Fibroblast of skin of scalp (primary cell): ENCODE measurements at regions not wholly inside any gene's neighbourhood (a gene's known extent, or its start where the extent isn't known, plus 50 kb on each side); places are given as distances from the start of the nearest gene placed in this dataset.

Experiments
- DNase-seq: peaks from one replicate; pipeline ENCODE4 v3.0.0-alpha.2; 2013

- DNase-seq, result no peak
These were observed 211.9 kb downstream of the ACTL7B start for GRCh38 chr9:108643731-108644510.

- DNase-seq, result no peak
These were observed 212.9 kb downstream of the ACTL7B start for GRCh38 chr9:108642871-108643270.

- peak; percentile 65 for DNase-seq
These were observed 215.6 kb downstream of the ACTL7B start for GRCh38 chr9:108640230-108640629.

DNA sequence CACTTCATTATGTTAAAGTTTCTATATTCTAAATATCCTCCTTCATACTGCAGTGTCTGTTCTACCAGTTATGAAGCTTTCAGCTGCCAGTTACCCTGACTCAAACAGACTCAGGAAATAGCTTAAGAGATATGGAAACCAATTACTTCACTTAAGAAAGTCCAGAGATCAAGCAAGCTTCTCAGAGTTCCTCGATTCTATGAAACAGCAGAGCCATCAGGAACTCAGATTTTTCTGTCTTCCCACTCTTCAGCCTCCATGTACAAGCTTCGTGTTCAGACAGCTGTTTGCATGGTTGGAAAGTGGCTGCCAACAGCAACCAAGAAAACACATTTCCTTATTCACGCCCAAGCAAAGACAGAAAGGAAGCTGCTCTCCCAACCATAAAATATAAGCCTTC, 216.1 kb downstream of the ACTL7B start:
- no peak for DNase-seq

DNA sequence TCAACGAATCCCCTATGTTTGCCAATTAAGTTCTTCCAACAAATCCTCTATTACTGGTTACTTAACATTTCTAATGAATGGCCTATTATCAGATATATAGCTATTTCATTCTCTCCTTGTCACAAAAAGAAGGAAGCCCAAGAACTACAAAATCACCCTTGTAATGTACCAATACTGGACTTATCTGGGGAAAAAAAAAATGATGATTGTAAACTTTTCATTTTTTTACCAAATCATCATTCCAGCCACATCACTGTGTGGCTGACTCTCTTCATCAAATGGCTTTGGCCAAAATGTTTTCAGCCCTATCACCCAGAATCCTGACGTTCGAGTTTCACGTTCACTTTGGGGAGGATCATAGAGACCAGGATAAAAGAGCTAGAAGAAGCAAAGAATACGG, 216.7 kb downstream of the ACTL7B start:
- DNase-seq, result no peak

- DNase-seq, result no peak
These were observed 218.4 kb downstream of the ACTL7B start for GRCh38 chr9:108637340-108637739.

DNA sequence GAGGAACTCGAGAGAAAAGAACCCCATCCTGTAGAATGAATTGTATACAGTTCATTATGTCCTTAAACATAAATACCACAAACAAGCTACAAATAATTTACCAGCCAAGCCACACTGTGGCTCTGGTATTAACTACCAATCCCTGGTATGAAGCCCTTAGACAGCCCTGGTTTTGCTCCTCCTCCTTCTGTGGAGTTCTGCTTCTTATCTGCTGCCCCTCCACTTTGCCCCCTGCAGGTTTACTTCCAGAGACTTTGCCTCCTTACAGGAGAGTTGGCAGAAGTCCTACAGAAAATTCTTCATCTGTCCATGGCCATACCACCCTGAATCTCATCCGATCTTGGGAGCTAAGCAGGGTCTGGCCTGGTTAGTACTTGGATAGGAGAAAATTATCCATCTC, 219.8 kb downstream of the ACTL7B start:
- peak; percentile 53 for DNase-seq

GRCh38 chr9:108634672-108635462, 220.9 kb downstream of the ACTL7B start:
- DNase-seq, result peak; percentile 98

DNA sequence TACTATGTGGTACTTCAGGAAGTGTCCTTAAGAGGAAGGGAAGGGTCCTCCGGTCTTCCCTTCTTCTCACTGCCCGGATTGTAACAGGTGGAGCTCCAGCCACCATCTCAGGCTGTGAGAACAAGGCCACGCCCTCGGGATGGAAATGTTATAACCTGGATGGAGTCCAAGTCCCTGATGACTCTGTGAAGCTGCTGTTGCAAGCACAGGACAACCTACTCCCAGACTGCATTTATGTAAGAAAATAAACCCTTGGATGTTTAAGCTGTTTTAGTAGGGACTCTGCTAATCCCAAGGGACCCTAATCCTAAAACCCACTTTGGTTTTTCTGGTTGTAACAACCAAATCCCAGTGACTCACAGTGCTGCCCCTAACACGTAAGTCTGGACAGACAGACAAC, 221.6 kb downstream of the ACTL7B start:
- DNase-seq, result peak; percentile 93

DNA sequence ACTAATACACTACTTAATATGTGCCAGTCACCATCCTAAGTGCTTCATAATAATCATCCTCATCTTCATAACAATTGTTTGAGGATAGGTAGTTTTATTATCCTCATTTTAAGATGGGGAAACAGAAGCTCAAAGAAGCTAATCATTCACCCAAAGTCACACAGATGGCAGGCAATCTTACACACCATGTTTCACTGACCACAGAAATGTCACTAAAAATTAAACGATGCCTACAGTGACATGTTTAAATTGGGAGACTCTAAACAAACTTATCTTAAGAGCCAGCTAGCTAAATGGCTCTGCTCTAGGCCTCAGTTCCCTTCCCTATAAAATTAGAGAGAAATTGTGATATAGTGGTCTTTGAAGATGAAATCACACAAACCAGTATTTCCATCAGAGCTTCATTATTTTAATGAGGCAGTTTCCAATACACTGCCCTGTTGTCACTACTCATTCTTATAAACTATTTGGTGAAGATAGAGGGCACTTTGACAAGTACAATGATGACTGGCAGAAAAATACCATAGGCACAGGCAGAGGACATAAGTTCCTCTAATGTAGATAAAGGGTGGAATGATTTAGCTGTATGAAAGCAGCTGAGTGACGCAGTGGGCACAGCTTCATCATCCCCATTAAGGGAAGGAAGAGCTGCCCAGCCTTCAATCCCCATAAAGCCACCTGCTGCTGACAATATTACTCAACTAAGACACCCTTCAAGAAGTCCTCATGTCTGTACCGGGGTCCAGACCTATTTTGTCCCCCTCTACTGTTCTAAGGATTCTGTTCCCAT, 224.1 kb downstream of the ACTL7B start:
- DNase-seq, result no peak

DNA sequence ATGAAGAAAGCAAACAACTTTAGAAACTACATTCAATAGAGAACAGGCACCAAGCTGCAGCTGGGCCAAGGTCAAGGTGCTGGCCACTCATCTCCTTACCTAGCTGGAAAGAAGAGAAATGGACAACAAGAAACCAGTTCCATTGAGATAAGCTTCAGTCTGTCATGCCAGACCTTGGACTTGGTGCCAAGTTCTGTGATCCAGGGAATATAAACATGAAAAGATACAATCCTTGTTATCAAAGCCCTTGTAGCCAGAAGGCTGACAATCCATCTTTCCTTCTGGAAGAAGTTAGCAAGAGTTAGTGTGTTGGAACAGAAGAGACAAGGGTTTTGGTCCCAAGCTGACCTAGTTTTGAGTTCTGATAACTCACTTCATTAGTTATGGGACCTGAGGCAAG, 227.5 kb downstream of the ACTL7B start:
- no peak for DNase-seq

DNA sequence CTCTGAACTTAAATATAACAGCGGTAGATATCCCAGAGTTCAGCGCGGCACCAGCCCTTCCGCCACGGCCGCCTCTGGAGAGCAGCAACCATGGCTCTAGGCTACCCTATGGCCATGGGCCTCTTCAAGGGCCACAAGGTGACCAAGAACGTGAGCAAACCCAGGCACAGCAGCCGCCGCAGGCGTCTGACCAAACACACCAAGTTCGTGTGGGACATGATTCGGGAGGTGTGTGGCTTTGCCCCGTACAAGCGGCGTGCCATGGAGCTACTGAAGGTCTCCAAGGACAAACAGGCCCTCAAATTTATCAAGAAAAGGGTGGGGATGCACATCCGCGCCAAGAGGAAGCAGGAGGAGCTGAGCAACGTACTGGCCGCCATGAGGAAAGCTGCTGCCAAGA, 229.0 kb downstream of the ACTL7B start:
- no peak for DNase-seq

DNA sequence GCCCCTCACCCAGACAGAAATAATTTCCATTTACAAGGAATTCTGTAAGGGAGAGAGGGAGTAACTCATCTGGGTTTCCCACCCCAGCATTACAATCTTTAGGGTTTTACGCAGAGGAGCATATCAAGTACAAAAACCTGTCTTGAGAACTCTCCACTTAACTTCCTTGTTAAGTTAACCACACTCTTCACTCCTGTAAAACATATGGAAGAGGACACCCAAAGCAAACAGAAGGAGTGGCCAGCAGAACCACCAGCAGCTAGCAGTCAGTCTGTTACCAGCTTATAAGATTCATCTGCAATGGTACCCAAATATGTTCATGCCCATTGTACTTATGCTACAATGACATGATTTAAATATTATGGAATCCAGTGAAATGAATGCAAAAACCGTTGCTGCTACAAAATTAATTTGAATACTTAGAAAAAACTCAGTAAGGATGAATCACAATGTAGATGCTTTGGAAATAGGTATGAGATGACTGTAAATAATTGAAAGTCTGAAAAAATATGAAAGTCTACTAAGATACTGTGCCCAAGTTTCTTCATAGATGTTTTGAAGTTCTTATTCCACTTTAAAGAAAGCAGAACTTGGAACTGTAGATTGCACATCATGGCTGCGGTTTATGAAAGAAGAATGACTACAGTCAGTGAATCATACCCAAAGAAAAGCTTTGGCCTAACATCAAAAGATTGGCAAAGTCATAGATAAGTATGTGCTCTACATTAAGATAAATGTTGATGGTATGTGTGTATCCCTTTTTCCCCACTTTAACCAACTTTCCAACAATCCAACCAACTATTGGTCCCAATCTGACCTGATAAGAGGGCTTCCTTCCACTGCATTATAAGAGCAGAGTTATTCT, 233.6 kb downstream of the ACTL7B start:
- DNase-seq, result peak; percentile 85

DNA sequence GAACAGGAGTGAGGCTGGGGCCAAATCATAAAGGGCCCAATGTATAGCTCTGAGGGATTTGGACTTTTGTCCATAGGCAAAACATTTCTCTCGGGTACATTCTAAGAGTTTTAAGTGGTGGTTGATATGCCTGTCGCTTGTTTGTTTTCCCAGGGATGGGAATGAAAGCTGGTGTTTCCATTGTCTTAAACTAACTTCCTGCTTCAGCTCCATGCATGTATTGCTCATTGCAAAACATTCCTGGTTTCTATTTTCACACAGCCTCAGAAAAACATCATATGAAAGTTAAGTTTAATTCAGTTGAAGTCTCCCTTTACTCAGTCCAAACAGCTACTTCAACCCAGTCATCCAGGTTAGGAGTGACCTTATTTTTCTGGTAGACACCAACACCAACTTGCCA, 235.0 kb downstream of the ACTL7B start:
- DNase-seq, result peak; percentile 84

GRCh38 chr9:108618906-108619550, 236.8 kb downstream of the ACTL7B start:
- peak; percentile 80 for DNase-seq

- DNase-seq, result no peak
These were observed 238.1 kb downstream of the ACTL7B start for GRCh38 chr9:108617676-108618075.

- no peak for DNase-seq
These were observed 240.6 kb downstream of the ACTL7B start for GRCh38 chr9:108615152-108615551.

- no peak for DNase-seq
These were observed 243.3 kb downstream of the ACTL7B start for GRCh38 chr9:108612513-108612912.

DNA sequence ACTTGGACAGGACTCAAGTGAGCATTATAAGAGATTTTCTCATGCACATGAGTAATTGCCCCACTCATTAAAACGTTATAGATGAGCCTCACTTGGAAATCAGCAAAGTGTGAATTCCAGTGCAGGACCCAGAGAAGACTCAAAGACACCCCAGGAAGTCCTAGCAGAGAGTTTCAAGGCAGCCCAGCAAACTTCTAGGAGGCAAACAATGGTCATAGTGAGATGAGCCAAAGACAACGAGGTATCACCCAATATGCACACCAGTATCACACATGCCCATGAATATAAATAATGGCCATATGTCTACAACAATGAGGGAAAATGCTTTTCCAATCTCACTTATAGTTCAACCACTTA, 245.9 kb downstream of the ACTL7B start:
- no peak for DNase-seq

DNA sequence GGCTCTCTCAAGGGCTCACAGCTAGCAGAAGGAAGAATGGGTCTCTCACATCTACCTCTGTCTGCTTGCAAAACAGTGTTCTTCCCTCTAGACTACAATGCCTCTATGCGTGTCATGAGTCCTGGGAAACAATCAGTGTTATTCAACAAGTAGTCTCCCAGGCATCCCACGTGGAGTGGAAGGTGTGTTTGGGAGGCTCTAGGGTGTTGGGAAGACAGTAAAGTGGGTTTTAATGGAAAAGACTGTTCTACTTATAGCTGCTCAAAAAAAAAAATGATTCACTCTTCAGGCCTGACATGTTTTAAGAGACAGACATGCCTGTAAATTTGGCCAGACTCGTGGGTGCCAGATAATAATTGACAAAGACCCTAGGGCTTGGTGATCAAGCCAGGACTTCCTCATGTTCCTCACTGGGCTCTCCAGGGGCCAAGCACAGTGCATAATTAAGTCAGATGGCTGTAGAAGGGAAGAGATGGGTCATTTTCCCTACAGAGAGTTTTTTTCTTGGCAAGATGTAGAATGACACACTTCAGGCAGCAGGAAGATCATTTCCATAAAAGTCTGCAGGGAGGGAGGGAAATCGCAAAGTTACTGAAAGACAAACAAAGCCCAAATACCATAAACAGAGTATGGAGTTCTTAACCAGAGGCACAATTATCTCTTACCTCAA, 246.4 kb downstream of the ACTL7B start:
- DNase-seq, result peak; percentile 91

DNA sequence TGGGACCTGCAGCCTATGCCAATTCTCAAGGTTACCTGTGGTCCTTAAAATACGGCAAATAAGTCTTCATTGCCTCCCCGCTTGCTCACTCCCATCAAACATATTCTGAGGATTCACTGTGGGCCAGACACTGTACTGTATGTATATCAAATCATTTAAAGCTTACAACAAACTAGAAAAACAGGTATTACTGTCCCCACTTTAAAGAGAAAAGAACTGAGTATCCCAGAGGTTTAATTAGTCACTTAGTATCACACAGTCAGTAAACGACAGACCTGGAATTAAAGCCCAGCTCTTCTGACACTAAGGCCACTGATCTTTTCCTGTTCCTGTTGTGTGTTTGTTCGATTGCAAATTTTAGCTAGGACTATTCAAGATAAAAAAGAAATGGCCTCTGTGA, 248.2 kb downstream of the ACTL7B start:
- no peak for DNase-seq
